ENCODE measurements at regions not wholly inside any gene's neighbourhood (a gene's known extent, or its start where the extent isn't known, plus 50 kb on each side); places are given as distances from the start of the nearest gene placed in this dataset.

- 93% methylated on average over 3 of the region's 3 CpGs; no CpG with 5 or more reads in 1 of the 2 experiments for WGBS, 2 experiments (ENCODE audit: extremely low coverage in 1 of 2, insufficient coverage in 1 of 2, insufficient read length in 1 of 2, insufficient replicate concordance in 2 of 2, low coverage in 1 of 2, low lambda C conversion rate in 2 of 2, missing lambda C conversion rate in 1 of 2)
- TF ChIP-seq YY1 (IDR thresholded peaks at IDR 0.05; ENCODE audit: low read depth, low read length) = no peak
- TF ChIP-seq RAD21 (IDR thresholded peaks at IDR 0.05 in 1 of 2, conservative IDR thresholded peaks at IDR 0.05 in 1 of 2; ENCODE audit: low read depth in 2 of 2, low read length in 2 of 2) = peak; percentile 49 to 67
- no peak for TF ChIP-seq EP300 (IDR thresholded peaks at IDR 0.05; ENCODE audit: borderline replicate concordance in 1 of 2, low read depth in 2 of 2, low read length in 2 of 2)
- TF ChIP-seq CHD1 (IDR thresholded peaks at IDR 0.05; ENCODE audit: low read depth, low read length) = no peak
- no peak for TF ChIP-seq RNF2 (IDR thresholded peaks at IDR 0.05; ENCODE audit: borderline replicate concordance, low read depth, low read length, missing control alignments, poor library complexity, severe bottlenecking)
- no peak for TF ChIP-seq CBX8 (IDR thresholded peaks at IDR 0.05; ENCODE audit: borderline replicate concordance, low read depth, low read length)
- TF ChIP-seq MAFK (IDR thresholded peaks at IDR 0.05; ENCODE audit: low read depth, low read length) = no peak
- no peak for TF ChIP-seq RFX5 (IDR thresholded peaks at IDR 0.05; ENCODE audit: borderline replicate concordance, low read depth, low read length)
- TF ChIP-seq CTCF (IDR thresholded peaks at IDR 0.05; ENCODE audit: control extremely low read depth in 1 of 3, insufficient read depth in 1 of 3, low read depth in 1 of 3, low read length in 3 of 3) = peak; percentile 26 to 44 (median 28); a peak in 3 of 4 replicates
- TF ChIP-seq KDM5A (IDR thresholded peaks at IDR 0.05; ENCODE audit: low read length) = no peak
- TF ChIP-seq TAF7 (optimal IDR thresholded peaks at IDR 0.05; ENCODE audit: borderline replicate concordance, low read depth, low read length) = no peak
These were observed 449.5 kb upstream of the PSMD7 start for GRCh38 chr16:73847090-73847489.

More at GRCh38 chr16:73847090-73847489, 449.5 kb upstream of the PSMD7 start:
- H3K36me3 ChIP-seq (ENCODE audit: control insufficient read depth in 2 of 4, insufficient read depth in 4 of 4, low read length in 3 of 4) = no peaks in the 10 kb centered on the region
- H2AFZ ChIP-seq (ENCODE audit: low read length) = no peak overlapping the region
- no peak overlapping the region for H3K27ac ChIP-seq (ENCODE audit: low read depth, low read length)
- no peak overlapping the region for H2BK120ac ChIP-seq (replicated peaks; ENCODE audit: low read depth, low read length)
- H2BK15ac ChIP-seq (ENCODE audit: low read length) = no peak overlapping the region
- no peak overlapping the region for H2BK12ac ChIP-seq (ENCODE audit: low read depth, low read length)
- peaks cover 2% of the 10 kb centered on the region; the same call in 1 of the 2 replicates for H3K23me2 ChIP-seq (ENCODE audit: low read depth, low read length)
- H4K91ac ChIP-seq (replicated peaks; ENCODE audit: insufficient read length, low read length) = no peak overlapping the region
- no peaks in the 10 kb centered on the region for H3K79me1 ChIP-seq (ENCODE audit: low read depth, low read length)
- no peak overlapping the region for H3K9ac ChIP-seq (replicated peaks in 1 of 4; ENCODE audit: extremely low read depth in 1 of 4, low read depth in 3 of 4, low read length in 3 of 4)
- no peaks in the 10 kb centered on the region for H4K20me1 ChIP-seq (replicated peaks in 1 of 2; ENCODE audit: control insufficient read depth in 1 of 2, insufficient read depth in 2 of 2, low read length in 2 of 2)
- no peaks in the 10 kb centered on the region for H3K27me3 ChIP-seq (replicated peaks in 1 of 4; ENCODE audit: control insufficient read depth in 3 of 4, extremely low read depth in 1 of 4, insufficient read depth in 3 of 4, low read length in 3 of 4)
- H2BK20ac ChIP-seq (ENCODE audit: low read length) = no peak overlapping the region
- H3K9me3 ChIP-seq (ENCODE audit: insufficient read depth in 2 of 2, low read depth in 1 of 2, low read length in 1 of 2) = no peaks in the 10 kb centered on the region
- CTCF ChIA-PET (ENCODE audit: partially characterized antibody) = interaction anchor here (0.7 to 2.3 kb wide), 18 partner anchors 11 to 428 kb away, joined by 3 to 11 read pairs (median 4); no protein-coding TSS in a partner anchor
- POLR2A ChIA-PET (ENCODE audit: partially characterized antibody) = no interaction called here
- no peak overlapping the region for H4K5ac ChIP-seq (ENCODE audit: insufficient read length, low read depth, low read length)
- no peaks in the 10 kb centered on the region for H3K4me1 ChIP-seq (replicated peaks in 1 of 4; ENCODE audit: control insufficient read depth in 3 of 4, insufficient read depth in 4 of 4, low read length in 3 of 4)
- no peak overlapping the region; the same call in 1 of the 2 replicates for H4K8ac ChIP-seq (ENCODE audit: extremely low read depth, insufficient read depth, low read length)
- no peak overlapping the region for H2BK5ac ChIP-seq (ENCODE audit: low read depth, low read length)
- H3K4me3 ChIP-seq (ENCODE audit: extremely low read depth in 1 of 4, insufficient read depth in 2 of 4, low read depth in 3 of 4, low read length in 4 of 4) = no peak overlapping the region
- H2AK5ac ChIP-seq (ENCODE audit: low read depth, low read length) = no peak overlapping the region
- H3K4ac ChIP-seq (replicated peaks; ENCODE audit: insufficient read length, low read depth, low read length) = no peak overlapping the region
- H3K4me2 ChIP-seq (ENCODE audit: insufficient read depth in 1 of 2, low read depth in 2 of 2, low read length in 2 of 2) = no peak overlapping the region
- FAIRE-seq (no peak), DNase-seq (ENCODE audit: low read depth in 1 of 2, low spot score in 2 of 2) (peak in 1 of 2 experiments; percentile 49)
- H3K14ac ChIP-seq (ENCODE audit: insufficient read length) = no peak overlapping the region
- no peaks in the 10 kb centered on the region for H3K79me2 ChIP-seq (ENCODE audit: control insufficient read depth in 1 of 2, insufficient read depth in 2 of 2, low read length in 2 of 2)
- no peak overlapping the region for H3K18ac ChIP-seq (ENCODE audit: extremely low read depth, low read length)
- no peak overlapping the region for H3K23ac ChIP-seq (ENCODE audit: insufficient read length)
- no peak overlapping the region for H3K56ac ChIP-seq (replicated peaks; ENCODE audit: insufficient read length, low read depth, low read length)

All from H1 (cell line).